22Rv1 (cell line): ENCODE measurements at regions not wholly inside any gene's neighbourhood (a gene's known extent, or its start where the extent isn't known, plus 50 kb on each side); places are given as distances from the start of the nearest gene placed in this dataset.

Experiments
- CTCF ChIP-seq: fragments of 450-650 bp; IDR thresholded peaks from 2 replicates; pipeline ENCODE4 v1.5.1; 2017; ENCODE audit warnings: mild to moderate bottlenecking
- ZFX ChIP-seq: fragments of 450-650 bp; IDR thresholded peaks from 2 replicates; pipeline ENCODE4 v1.6.1; 2017; ENCODE audit warnings: antibody characterized with exemption, borderline replicate concordance

- TF ChIP-seq CTCF (no peak), ZFX (no peak)
Observed at GRCh38 chr2:234694244-234695013, 197.5 kb upstream of the ARL4C start.
